Calu3 (cell line): ENCODE measurements at regions not wholly inside any gene's neighbourhood (a gene's known extent, or its start where the extent isn't known, plus 50 kb on each side); places are given as distances from the start of the nearest gene placed in this dataset.

Source experiments
- BruUV-seq: library from RNA; stranded (reverse); fragments of 400-500 nt; replicated peaks from 2 replicates; lab custom pipeline; 2021; lab: Mats Ljungman, UMichigan
- CTCF ChIA-PET: fragments of 300-600 bp; sonication (Branson Sonifier 250); formaldehyde crosslinking; loops from one replicate; lab custom pipeline; 2022; ENCODE audit warnings: antibody characterized with exemption; lab: Charles Lee
- DNase-seq: peaks from one replicate; pipeline ENCODE4 v3.0.0; 2022
- H3K27ac Mint-ChIP-seq: one replicate; pipeline ENCODE4 v1.8.0; 2022; ENCODE audit warnings: mixed read lengths; ENCODE audit not compliant: unreplicated experiment
- H3K27me3 Mint-ChIP-seq: one replicate; pipeline ENCODE4 v1.8.0; 2022; ENCODE audit warnings: mixed read lengths; ENCODE audit not compliant: unreplicated experiment
- H3K36me3 Mint-ChIP-seq: one replicate; pipeline ENCODE4 v1.8.0; 2022; ENCODE audit warnings: mild to moderate bottlenecking, moderate library complexity, mixed read lengths; ENCODE audit not compliant: insufficient read depth, unreplicated experiment
- H3K4me1 Mint-ChIP-seq: one replicate; pipeline ENCODE4 v1.8.0; 2022; ENCODE audit warnings: mild to moderate bottlenecking, low read depth, mixed read lengths; ENCODE audit not compliant: unreplicated experiment
- H3K4me3 Mint-ChIP-seq: one replicate; pipeline ENCODE4 v1.8.0; 2022; ENCODE audit warnings: mild to moderate bottlenecking, low read depth, moderate library complexity, mixed read lengths; ENCODE audit not compliant: unreplicated experiment
- H3K9me3 Mint-ChIP-seq: one replicate; pipeline ENCODE4 v1.8.0; 2022; ENCODE audit warnings: low read depth, mixed read lengths; ENCODE audit not compliant: unreplicated experiment
- intact Hi-C: fragments of 100-400 bp; cut with micrococcal nuclease; formaldehyde crosslinking; loops from one replicate; pipeline ENCODE4 v1.10.0; 2022; ENCODE audit not compliant: unreplicated experiment
- TF ChIP-seq, protein P1 (sequence below): fragments of 200-600 bp; IDR thresholded peaks from one replicate; pipeline ENCODE4 v1.8.0; 2022; ENCODE audit warnings: antibody characterized with exemption; ENCODE audit not compliant: unreplicated experiment

DNA sequence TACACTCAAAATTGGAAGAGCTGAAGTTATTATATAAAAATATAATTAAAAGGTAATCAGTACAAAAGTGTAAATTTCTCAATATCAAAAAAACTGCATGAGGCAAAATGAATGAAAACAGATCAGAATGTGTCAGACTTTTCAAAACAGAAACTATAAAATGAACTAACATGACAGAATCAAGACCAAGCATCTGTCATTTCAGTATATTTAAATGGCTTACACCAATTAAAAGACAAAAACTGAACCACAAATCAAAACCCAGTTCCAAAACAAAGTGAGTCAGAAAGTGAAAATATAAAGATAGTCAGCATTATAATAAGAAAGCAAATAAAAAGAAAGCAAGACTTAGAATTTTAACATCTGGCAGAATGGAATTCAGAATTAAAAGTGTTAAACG, 289.7 kb downstream of the UBE3D start:
- no peak overlapping the region for H3K27ac Mint-ChIP-seq

DNA sequence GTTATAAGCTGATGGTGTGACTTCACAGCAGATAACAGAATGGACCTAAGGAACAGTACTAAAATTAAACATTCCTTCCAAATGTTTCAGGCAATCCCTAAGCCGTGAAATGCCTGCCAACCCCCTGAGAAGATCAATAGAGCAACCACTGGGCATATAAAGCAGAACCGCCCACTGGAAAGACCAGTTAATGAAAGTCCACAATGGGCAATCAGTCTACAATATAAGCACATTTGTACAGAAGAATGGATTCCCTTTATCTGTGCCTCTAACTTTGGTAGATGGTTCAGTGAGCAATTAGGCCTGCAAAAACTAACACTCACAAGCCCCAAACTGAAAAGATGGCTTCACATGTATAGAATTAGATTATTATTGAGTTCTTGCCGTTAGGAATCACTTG, 286.6 kb downstream of the UBE3D start:
- Mint-ChIP-seq H3K27ac (no peak overlapping the region), H3K4me1 (no peaks in the 10 kb centered on the region), H3K36me3 (no peaks in the 10 kb centered on the region), H3K4me3 (no peak overlapping the region), H3K9me3 (no peaks in the 10 kb centered on the region), H3K27me3 (no peaks in the 10 kb centered on the region)
- intact Hi-C loops = no loop called here
- no TSS peak for BruUV-seq
- DNase-seq = no peak
- CTCF ChIA-PET = interaction anchor here (0.5 kb wide), 1 partner anchor 51 kb away, joined by 5 read pairs; no protein-coding TSS in a partner anchor
- TF ChIP-seq, protein P1, sequence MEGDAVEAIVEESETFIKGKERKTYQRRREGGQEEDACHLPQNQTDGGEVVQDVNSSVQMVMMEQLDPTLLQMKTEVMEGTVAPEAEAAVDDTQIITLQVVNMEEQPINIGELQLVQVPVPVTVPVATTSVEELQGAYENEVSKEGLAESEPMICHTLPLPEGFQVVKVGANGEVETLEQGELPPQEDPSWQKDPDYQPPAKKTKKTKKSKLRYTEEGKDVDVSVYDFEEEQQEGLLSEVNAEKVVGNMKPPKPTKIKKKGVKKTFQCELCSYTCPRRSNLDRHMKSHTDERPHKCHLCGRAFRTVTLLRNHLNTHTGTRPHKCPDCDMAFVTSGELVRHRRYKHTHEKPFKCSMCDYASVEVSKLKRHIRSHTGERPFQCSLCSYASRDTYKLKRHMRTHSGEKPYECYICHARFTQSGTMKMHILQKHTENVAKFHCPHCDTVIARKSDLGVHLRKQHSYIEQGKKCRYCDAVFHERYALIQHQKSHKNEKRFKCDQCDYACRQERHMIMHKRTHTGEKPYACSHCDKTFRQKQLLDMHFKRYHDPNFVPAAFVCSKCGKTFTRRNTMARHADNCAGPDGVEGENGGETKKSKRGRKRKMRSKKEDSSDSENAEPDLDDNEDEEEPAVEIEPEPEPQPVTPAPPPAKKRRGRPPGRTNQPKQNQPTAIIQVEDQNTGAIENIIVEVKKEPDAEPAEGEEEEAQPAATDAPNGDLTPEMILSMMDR = no peak

More for the DNA sequence above, 289.7 kb downstream of the UBE3D start:
- no peak for DNase-seq
- intact Hi-C loops = no loop called here
- BruUV-seq = no TSS peak
- Mint-ChIP-seq H3K4me1 (no peaks in the 10 kb centered on the region), H3K27me3 (no peaks in the 10 kb centered on the region), H3K9me3 (no peaks in the 10 kb centered on the region), H3K4me3 (no peak overlapping the region), H3K36me3 (no peaks in the 10 kb centered on the region)
- TF ChIP-seq, protein P1 = no peak
- CTCF ChIA-PET = no interaction called here

DNA sequence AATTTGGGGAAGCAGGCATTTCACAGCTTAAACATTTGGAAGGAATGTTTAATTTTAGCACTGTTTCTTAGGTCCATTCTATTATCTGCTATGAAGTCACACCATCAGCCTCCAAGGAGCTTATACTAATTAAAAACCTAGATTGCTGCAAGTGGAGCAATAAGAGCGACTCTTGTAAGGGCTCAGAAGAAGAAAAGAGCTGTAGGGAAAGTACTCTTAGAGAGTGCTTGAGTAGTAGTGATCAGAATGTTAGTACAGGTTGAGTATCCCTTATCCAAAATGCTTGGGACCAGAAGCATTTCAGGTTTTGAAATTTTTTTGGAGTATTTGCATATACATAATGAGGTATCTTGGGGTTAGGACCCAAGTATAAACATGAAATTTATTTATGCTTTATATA, 285.3 kb downstream of the UBE3D start:
- H3K27me3 Mint-ChIP-seq = no peaks in the 10 kb centered on the region
- CTCF ChIA-PET = no interaction called here
- intact Hi-C loops = no loop called here
- TF ChIP-seq, protein P1 = no peak
- no peaks in the 10 kb centered on the region for H3K36me3 Mint-ChIP-seq
- no peak overlapping the region for H3K4me3 Mint-ChIP-seq
- no peaks in the 10 kb centered on the region for H3K9me3 Mint-ChIP-seq
- no TSS peak for BruUV-seq
- H3K4me1 Mint-ChIP-seq = no peaks in the 10 kb centered on the region
- DNase-seq = no peak
- no peak overlapping the region for H3K27ac Mint-ChIP-seq

DNA sequence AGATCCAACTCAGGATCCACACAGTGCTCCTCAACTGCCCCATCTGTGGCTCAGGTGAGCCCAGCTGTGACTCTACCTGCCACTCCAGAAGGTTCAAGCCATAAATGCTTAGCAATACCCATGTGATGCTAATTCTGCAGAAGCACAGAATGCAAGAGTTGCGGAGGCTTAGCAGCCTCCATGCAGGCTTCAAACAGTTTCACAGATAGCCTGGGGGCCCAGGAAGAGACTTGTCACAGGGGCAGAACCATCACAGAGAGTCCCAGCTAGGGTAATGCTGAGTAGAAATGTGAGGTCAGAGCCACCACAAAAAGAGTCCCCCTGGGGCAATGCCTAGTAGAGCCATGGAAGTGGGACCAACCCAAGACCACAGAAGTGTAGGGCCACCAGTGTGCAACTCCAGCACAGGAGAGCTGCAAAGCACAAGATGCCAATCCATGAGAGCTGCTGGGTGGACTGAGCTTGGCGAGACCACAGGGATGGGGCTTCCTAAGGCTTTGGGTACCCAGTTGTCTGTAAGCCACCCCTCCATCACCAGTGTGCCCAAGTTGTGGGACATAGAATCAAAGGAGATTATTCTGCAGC, 283.9 kb downstream of the UBE3D start:
- Mint-ChIP-seq H3K4me1 (no peaks in the 10 kb centered on the region), H3K27ac (no peak overlapping the region), H3K9me3 (no peaks in the 10 kb centered on the region), H3K36me3 (no peaks in the 10 kb centered on the region), H3K27me3 (no peaks in the 10 kb centered on the region), H3K4me3 (no peak overlapping the region)
- CTCF ChIA-PET = no interaction called here
- DNase-seq = no peak
- TF ChIP-seq, protein P1 = no peak
- intact Hi-C loops = no loop called here
- BruUV-seq = no TSS peak
